ENCODE measurements at regions not wholly inside any gene's neighbourhood (a gene's known extent, or its start where the extent isn't known, plus 50 kb on each side); places are given as distances from the start of the nearest gene placed in this dataset.

GRCh38 chr15:61393949-61394348 lies 164.8 kb upstream of the RORA start:
- DNase-seq (ENCODE audit: low spot score): peak; percentile 16
- no peak for TF ChIP-seq CTCF (IDR thresholded peaks at IDR 0.05; ENCODE audit: borderline replicate concordance, control extremely low read depth, extremely low read depth, insufficient read depth, missing control alignments)
- in situ Hi-C loops (cut with MboI; ENCODE audit: low sequenced_read_pairs, unreplicated experiment): no loop called here

GRCh38 chr15:61393524-61393923 lies 164.4 kb upstream of the RORA start:
- in situ Hi-C loops (cut with MboI; ENCODE audit: low sequenced_read_pairs, unreplicated experiment): no loop called here
- DNase-seq (ENCODE audit: low spot score): no peak
- TF ChIP-seq CTCF (IDR thresholded peaks at IDR 0.05; ENCODE audit: borderline replicate concordance, control extremely low read depth, extremely low read depth, insufficient read depth, missing control alignments): no peak

GRCh38 chr15:61390138-61390537 lies 161.0 kb upstream of the RORA start:
- in situ Hi-C loops (cut with MboI; ENCODE audit: low sequenced_read_pairs, unreplicated experiment): no loop called here
- DNase-seq (ENCODE audit: low spot score): no peak

GRCh38 chr15:61389334-61390028 lies 160.4 kb upstream of the RORA start:
- in situ Hi-C loops (cut with MboI; ENCODE audit: low sequenced_read_pairs, unreplicated experiment): no loop called here
- DNase-seq (ENCODE audit: low spot score): no peak
- no peak for TF ChIP-seq CTCF (IDR thresholded peaks at IDR 0.05; ENCODE audit: borderline replicate concordance, control extremely low read depth, extremely low read depth, insufficient read depth, missing control alignments)

More at GRCh38 chr15:61390138-61390537, 161.0 kb upstream of the RORA start:
- TF ChIP-seq CTCF (IDR thresholded peaks at IDR 0.05; ENCODE audit: borderline replicate concordance, control extremely low read depth, extremely low read depth, insufficient read depth, missing control alignments): no peak

- no peak for DNase-seq (ENCODE audit: low spot score)
- in situ Hi-C loops (cut with MboI; ENCODE audit: low sequenced_read_pairs, unreplicated experiment): no loop called here
- no peak for TF ChIP-seq CTCF (IDR thresholded peaks at IDR 0.05; ENCODE audit: borderline replicate concordance, control extremely low read depth, extremely low read depth, insufficient read depth, missing control alignments)
Measured at GRCh38 chr15:61387675-61388074, 158.6 kb upstream of the RORA start.

GRCh38 chr15:61383421-61383820 lies 154.3 kb upstream of the RORA start:
- in situ Hi-C loops (cut with MboI; ENCODE audit: low sequenced_read_pairs, unreplicated experiment): no loop called here
- no peak for DNase-seq (ENCODE audit: low spot score)
- TF ChIP-seq CTCF (IDR thresholded peaks at IDR 0.05; ENCODE audit: borderline replicate concordance, control extremely low read depth, extremely low read depth, insufficient read depth, missing control alignments): no peak
